ENCODE measurements at regions not wholly inside any gene's neighbourhood (a gene's known extent, or its start where the extent isn't known, plus 50 kb on each side); places are given as distances from the start of the nearest gene placed in this dataset.

DNA sequence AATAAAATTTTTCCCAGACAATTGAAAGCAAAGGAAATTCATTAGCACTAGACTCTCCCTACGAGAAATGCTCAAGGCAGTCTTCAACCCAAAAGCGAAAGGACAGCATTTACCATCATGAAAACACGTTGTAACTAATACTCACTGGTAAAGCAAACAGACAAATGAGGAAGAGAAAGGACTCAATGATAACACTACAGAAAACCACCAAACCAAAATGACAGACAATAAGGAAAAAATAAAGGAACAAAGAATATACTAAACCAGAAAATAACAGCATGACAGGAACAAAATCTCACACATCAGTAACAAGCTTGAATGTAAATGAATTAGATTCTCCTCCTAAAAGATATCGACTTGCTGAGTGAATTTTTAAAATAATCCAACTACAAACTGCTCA is 190.7 kb downstream of the NOL4 start:
- TF ChIP-seq, protein P1, sequence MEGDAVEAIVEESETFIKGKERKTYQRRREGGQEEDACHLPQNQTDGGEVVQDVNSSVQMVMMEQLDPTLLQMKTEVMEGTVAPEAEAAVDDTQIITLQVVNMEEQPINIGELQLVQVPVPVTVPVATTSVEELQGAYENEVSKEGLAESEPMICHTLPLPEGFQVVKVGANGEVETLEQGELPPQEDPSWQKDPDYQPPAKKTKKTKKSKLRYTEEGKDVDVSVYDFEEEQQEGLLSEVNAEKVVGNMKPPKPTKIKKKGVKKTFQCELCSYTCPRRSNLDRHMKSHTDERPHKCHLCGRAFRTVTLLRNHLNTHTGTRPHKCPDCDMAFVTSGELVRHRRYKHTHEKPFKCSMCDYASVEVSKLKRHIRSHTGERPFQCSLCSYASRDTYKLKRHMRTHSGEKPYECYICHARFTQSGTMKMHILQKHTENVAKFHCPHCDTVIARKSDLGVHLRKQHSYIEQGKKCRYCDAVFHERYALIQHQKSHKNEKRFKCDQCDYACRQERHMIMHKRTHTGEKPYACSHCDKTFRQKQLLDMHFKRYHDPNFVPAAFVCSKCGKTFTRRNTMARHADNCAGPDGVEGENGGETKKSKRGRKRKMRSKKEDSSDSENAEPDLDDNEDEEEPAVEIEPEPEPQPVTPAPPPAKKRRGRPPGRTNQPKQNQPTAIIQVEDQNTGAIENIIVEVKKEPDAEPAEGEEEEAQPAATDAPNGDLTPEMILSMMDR (IDR thresholded peaks at IDR 0.05; ENCODE audit: insufficient read depth, low read depth, low read length, missing control alignments): no peak
- no peak for DNase-seq (ENCODE audit: low read depth)
- H3K4me3 ChIP-seq (ENCODE audit: low read length): no peak overlapping the region

DNA sequence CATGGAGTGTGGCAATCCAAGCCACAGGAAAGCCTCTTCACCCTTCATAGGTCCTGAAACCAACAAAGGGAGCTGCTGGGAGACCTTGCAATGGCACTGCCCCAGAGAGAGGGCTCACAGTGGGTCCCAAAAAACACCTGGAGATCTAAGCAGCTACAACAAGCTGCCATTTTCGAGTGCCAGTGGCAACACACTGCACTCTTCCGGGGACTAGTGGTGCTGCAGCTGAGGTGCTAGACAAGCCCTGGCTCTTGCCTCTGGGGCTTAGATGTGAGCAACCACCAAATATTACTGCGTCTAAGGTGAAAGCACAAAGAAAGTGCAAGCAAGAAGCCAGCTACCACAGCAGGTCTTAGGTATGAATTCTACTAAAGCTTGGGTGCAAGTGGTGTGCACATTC is 192.9 kb downstream of the NOL4 start:
- TF ChIP-seq, protein P1 (IDR thresholded peaks at IDR 0.05; ENCODE audit: insufficient read depth, low read depth, low read length, missing control alignments): peak; percentile 10
- H3K4me3 ChIP-seq (ENCODE audit: low read length): no peak overlapping the region
- DNase-seq (ENCODE audit: low read depth): peak; percentile 2

DNA sequence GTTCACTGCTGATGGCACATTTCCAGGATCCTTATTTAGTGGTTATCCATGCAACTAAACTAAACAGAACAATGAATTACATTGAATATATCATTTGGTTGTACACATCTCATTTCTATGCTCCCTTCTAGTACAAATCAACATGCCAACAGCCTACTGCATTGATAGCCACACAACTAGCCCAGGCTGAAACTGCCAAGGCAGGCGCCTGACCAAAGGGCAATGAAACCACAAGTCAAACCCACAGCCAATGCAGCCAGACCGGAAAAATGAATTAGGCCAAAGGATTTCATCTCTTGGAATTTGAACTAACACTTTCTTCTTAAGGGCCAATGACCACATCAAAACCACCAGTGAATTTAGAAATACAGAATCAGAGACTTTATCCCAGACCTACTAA is 196.4 kb downstream of the NOL4 start:
- no peak overlapping the region for H3K4me3 ChIP-seq (ENCODE audit: low read length)
- TF ChIP-seq, protein P1 (IDR thresholded peaks at IDR 0.05; ENCODE audit: insufficient read depth, low read depth, low read length, missing control alignments): no peak
- no peak for DNase-seq (ENCODE audit: low read depth)

DNA sequence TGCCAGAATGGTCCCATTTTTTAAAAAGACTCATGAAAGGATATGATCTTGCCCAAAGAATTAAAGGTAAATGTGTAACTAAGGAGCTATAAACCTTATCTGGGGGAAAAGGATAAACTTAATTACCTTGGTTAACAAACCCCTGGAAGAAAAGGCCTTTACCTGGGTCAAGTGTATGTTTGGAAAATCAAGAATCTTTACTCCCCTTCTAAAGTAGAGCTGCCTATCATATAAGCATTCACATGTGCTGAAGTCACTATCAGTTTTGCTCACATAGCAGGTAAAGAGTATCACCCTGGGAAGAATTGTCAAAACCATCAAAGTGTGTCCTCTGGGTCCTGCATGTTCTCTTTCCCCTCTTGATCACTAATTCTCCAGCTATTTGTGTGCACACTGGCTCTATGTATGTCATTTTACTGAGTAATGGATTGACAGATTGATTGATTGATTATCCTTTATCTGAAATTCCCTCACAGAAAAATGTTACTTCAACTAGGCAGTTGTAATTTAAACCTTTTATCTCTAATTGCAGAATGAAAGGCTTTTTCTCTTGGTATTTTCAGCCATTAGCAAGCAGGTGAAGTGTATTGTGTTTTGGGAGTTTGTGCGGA is 199.4 kb downstream of the NOL4 start:
- TF ChIP-seq, protein P1 (IDR thresholded peaks at IDR 0.05; ENCODE audit: insufficient read depth, low read depth, low read length, missing control alignments): no peak
- no peak for DNase-seq (ENCODE audit: low read depth)
- no peak overlapping the region for H3K4me3 ChIP-seq (ENCODE audit: low read length)

DNA sequence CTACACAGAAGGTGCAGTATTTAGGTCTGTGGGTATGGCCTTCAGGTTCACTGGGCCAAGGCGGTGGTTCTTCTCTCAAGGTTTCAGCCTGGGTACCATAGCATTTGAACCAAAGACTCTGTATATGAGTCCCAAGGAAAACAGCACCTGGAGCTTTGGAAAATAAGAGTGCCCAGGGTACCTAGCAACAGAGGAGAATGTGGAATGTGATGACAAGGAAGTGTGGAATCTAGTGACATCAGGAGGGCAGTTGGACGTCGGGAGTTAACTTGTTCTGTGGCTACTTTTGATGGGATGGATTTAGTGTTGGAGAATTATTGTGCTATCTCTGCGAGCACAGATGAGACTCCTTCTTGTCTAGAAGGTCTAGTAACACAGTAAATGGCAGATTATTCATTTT is 201.2 kb downstream of the NOL4 start:
- TF ChIP-seq, protein P1 (IDR thresholded peaks at IDR 0.05; ENCODE audit: insufficient read depth, low read depth, low read length, missing control alignments): no peak
- DNase-seq (ENCODE audit: low read depth): peak; percentile 39
- H3K4me3 ChIP-seq (ENCODE audit: low read length): no peak overlapping the region

DNA sequence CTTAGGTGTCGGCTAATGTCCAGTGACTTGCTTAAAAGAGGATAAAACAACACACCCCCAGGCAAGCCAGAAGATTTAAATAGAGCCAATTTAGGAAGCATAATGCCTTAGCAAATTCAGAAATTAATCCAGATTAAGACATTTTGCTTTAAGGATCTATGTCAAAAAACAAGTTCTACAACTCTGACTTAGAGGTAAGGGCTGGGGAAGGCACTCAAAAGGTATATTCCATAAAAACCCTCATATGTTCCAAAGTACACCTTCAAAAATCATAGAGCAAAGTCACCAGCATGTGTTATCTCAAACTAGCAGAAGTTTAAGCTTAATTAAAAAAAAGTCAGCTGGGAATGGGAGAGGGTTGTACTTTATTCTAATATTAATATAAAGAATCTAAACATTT is 206.4 kb downstream of the NOL4 start:
- H3K4me3 ChIP-seq (ENCODE audit: low read length): no peak overlapping the region
- no peak for DNase-seq (ENCODE audit: low read depth)
- TF ChIP-seq, protein P1 (IDR thresholded peaks at IDR 0.05; ENCODE audit: insufficient read depth, low read depth, low read length, missing control alignments): no peak

DNA sequence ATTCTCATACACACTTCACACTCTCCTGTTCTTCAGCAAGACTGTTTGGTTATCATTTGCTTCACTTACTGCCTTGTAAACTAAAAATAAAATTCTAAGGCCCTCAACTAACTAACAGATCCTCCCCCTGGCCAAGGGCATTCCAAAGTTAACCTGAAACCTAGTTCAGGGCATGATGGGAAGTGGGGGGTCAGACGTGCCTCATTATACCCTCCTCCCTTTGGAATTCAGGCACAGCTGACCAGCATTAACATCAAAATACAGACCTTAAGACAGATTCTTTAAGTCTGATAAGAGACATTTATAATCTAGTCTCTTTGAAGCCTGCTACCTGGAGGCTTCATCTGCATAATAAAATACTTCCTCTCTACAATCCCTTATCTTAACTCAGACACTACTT is 221.0 kb downstream of the NOL4 start:
- DNase-seq (ENCODE audit: low read depth): no peak
- no peak overlapping the region for H3K4me3 ChIP-seq (ENCODE audit: low read length)
- TF ChIP-seq, protein P1 (IDR thresholded peaks at IDR 0.05; ENCODE audit: insufficient read depth, low read depth, low read length, missing control alignments): no peak

Measured in epithelial cell of esophagus (primary cell).